Urothelium cell line (cell line): ENCODE measurements at regions not wholly inside any gene's neighbourhood (a gene's known extent, or its start where the extent isn't known, plus 50 kb on each side); places are given as distances from the start of the nearest gene placed in this dataset.
A peak's percentile ranks its signal among the peaks of the same experiment; 100 is the strongest.

Experiments
- DNase-seq: peaks from one replicate; pipeline ENCODE4 v3.0.0; 2011; ENCODE audit warnings: low spot score, mixed read lengths
- FAIRE-seq: peaks from 2 replicates; lab custom pipeline; 2011; peaks lifted over from hg19 to GRCh38; lab: Jason Lieb, UNC

DNA sequence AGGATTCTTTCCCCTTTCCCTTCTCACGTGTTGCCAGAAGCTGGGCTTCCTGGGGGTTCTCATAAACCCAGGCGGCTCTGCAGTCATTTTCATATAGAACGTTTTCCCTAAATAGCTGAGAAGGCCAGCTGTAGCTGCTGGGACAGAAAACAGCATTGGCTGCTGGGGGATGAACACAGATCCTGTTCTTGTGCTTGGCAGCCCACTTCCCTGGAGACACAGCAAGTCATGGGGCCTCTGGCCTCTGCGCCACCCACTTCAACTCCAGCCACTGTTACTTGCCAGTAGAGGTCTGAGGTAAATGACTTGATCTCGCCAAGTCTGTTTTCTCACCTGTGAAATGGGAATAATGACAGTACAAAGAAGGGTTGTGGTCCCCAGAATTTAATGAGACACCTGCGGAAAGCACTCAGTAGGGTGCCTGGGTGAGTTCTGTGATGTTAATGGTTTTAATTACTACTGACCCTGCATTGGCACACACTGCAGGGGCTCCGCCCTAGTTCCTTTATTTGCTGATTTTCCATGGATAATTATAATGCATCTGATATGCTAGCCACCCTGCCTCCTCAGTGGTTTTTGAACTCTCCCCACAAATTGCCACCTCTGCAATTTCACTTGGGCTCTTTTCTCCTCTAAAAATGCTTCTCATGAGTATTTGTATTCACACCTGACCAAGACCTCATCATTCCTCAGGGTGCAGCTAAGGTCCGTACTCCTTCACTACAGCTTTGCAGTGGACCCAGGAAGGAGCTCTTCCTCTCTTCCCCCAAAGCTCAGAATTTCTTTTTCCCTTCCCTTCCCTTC lies 274.7 kb downstream of the RPLP1 start:
- no peak for FAIRE-seq

DNA sequence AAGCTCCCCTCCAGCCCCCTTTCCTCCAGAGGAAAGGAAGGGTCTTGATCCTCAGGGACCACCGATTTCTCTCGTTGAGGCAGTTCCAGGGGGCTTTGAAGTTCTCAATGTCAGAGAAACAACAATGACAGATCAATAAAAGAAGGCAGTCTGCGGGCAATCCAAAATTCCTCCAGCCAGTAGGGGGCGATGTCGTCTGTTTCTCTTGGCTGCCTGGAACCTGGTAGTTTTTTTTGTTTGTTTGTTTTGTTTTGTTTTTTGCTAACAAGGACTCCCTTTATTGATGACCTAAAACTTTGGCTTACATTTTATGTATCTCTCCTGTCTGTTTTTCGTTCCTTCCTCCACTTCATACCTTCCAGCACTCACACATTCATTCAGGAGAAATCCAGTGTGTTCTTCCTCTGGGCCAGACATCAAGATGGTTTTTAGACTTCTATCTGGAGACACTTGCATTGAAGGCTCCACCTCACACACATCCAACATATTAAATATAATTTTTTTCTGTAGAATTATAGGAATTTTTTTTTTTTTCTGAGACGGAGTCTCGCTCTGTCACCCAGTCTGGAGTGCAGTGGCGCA lies 276.6 kb downstream of the RPLP1 start:
- no peak for FAIRE-seq
- peak; percentile 54 for DNase-seq

More for the DNA sequence above, 274.7 kb downstream of the RPLP1 start:
- no peak for DNase-seq

GRCh38 chr15:69730281-69731080 lies 277.9 kb downstream of the RPLP1 start:
- DNase-seq: no peak
- FAIRE-seq: no peak

DNA sequence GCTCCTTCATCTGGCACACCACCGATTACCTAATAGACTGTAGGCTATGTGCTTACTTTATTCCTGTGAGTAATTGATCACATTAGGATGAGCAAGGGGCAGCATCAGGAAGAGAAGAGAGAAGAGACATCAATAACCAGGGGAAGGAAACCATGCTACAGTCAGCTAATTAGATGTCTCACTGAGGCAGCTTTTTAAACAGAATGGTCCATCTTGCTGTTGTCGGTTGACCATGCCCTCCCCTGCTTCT lies 278.4 kb downstream of the RPLP1 start:
- no peak for FAIRE-seq
- no peak for DNase-seq

DNA sequence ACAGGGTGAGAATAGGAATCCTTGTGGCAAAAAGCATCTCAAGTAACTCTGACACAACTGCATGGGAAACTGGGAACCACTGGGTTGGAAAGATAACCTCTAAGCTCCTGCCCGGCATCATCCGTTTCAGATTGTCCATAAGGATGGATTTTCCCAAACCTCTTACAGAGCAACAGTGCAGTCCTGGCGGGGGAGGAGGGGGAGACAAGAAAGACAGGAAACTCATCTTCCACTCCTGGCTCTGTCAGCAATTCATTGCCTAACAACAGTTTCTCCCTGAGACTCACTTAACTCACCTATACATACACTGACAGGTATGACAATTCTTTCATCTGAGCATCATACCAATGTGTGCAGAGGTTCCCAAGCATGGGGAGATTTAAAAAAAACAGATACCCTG lies 279.0 kb downstream of the RPLP1 start:
- FAIRE-seq (no peak), DNase-seq (no peak)

DNA sequence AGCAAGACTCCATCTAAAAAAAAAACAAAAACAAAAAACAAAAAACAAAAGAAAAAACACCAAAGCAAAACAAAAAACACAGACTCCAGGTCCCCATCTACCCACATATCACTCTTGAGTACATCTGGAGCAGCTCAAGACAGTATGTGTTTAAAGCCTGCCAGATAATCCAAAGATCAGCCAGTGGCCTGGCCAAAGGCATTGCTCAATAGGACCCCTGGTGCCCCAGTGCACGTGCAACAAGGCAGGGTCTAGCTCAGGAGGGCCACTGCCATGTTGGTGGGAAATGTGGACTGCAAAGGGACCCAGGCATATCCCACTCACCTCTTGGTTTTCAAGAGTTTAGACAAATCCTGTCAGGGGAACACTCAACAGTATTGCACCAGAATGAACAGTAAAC lies 279.5 kb downstream of the RPLP1 start:
- DNase-seq (no peak), FAIRE-seq (no peak)

- FAIRE-seq (no peak), DNase-seq (no peak)
Measured at GRCh38 chr15:69734699-69735098, 282.1 kb downstream of the RPLP1 start.

GRCh38 chr15:69735121-69735520 lies 282.5 kb downstream of the RPLP1 start:
- FAIRE-seq (no peak), DNase-seq (no peak)

DNA sequence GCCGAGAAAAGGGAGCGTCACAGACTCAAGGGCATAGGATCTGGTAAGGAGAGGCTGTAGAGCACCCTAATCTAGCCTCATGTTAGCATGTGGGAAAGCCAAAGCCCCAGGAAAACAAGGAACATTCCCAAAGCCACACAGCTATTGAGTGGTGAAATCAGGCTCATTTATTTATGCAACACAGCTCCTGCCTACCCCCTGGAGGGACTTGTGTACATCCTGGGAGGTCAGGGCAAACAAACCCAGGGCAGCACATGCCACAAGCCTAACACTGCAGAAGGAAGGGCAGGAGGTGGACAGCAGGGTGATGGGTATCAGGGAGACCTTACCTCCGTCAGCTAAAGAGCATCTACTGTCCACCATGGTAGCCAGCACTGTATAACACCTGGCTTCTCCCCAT lies 283.5 kb downstream of the RPLP1 start:
- DNase-seq: no peak
- no peak for FAIRE-seq

DNA sequence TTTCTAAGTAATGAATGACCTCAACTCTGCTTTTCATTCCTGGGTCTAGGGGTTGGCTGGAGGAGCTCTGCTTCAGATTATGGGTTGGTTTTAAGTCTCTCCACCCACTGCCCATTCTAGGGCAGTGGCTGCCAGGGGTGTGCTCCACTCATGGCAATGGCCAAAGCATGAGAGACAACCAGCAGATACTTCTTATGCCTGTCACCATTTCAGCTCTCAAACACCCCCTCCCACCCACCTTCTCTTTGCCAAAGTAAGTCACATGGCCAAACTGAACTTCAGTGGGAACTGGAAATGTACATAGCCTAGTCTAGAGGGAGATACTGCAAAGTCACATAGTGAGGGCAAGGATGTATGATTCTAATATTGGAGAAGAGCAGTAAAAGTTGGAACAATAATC lies 285.3 kb downstream of the RPLP1 start:
- DNase-seq (no peak), FAIRE-seq (no peak)

DNA sequence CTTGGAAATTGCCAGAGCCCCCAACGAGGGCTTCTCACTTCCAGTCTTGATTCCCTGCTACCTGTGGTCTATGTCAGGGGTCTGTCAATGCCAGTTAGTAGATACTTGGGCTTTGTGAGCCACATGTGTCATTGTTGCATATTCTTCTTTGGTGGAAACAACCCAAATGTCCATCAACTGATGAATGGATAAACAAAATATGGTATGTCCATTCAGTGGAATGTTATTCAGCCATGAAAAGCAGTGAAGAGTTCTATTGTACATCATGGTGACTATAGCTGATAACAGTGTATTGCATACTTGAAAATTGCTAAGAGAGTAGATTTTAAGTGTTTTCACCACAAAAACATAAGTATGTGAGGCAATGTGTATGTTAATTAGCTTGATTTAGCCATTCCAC lies 288.1 kb downstream of the RPLP1 start:
- DNase-seq (no peak), FAIRE-seq (no peak)

DNA sequence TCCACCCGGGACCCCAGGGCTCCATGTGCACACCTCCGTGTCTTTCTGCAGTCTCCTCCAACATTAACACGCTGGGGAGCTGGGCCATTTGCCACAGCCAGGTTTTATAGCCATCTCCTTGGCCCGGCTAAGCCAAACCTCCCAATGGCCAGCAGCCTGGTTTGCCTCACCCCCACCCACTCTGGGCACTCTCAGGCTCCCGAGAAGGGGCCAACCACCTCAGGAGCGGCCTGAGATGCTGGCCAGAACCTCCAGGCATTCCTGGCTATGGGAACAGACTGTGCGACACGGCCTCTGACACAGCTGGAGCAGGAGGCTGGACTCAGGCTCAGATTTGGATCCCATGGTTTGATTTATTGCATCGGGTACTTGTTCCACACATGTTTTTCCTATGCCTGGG lies 289.7 kb downstream of the RPLP1 start:
- peak; percentile 59 for FAIRE-seq

DNA sequence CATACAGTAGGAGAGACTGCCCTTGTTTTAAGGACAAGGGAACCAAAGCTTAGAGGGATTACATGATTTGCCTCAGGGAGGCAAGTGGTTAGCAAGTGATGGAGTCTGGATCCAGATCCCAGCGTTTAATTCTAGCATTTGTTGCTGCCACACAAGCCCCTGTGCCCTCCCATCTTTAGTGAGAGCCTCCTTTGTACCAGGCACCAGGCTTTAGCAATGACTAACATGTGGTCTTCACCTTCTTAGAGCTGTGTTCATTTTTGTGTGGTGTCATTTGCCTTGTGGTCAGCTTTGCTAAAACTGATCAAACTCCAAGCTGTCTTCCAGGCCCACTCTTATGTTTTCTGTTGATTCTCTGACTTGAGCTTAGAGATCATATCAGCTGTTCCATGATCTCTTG lies 290.5 kb downstream of the RPLP1 start:
- no peak for FAIRE-seq
- DNase-seq: no peak

More for the DNA sequence above, 289.7 kb downstream of the RPLP1 start:
- no peak for DNase-seq

- DNase-seq: no peak
- FAIRE-seq: peak; percentile 40
Measured at GRCh38 chr15:69744391-69745162, 292.0 kb downstream of the RPLP1 start.

GRCh38 chr15:69747193-69747592 lies 294.6 kb downstream of the RPLP1 start:
- no peak for DNase-seq
- no peak for FAIRE-seq

GRCh38 chr15:69748131-69748530 lies 295.5 kb downstream of the RPLP1 start:
- DNase-seq (no peak), FAIRE-seq (no peak)

DNA sequence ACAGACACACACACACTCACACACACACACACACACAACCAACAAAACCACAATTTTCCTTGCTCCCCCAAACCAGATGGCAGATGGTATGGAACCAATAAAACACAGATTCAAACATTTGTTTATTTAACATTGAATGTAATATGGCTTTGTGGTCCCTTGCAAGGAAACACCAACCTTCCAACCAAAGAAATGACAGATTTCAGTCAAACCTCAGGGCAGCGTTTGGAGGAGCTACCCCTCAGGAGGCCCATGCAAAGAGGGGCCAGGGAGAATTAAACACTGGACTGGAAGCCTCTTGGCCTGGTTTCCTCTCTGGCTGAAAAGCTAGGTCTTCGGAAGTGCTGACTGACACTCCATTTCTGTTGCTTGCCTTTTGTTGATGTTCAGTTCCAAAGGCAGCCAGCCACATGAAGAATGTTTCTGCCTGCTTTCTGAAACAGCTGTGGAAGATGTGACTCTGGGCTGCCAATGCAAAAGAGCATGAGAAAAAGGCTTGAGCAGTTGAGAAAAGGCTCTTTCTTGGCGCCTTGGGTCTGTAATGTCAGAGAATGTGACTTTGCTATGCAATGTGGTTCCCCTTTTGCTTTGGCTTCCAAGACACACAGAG lies 296.1 kb downstream of the RPLP1 start:
- DNase-seq (no peak), FAIRE-seq (no peak)

GRCh38 chr15:69749274-69749673 lies 296.7 kb downstream of the RPLP1 start:
- no peak for FAIRE-seq

GRCh38 chr15:69749797-69750196 lies 297.2 kb downstream of the RPLP1 start:
- DNase-seq (no peak), FAIRE-seq (no peak)

More at GRCh38 chr15:69749274-69749673, 296.7 kb downstream of the RPLP1 start:
- no peak for DNase-seq

- DNase-seq (no peak), FAIRE-seq (no peak)
Measured at GRCh38 chr15:69750253-69750652, 297.6 kb downstream of the RPLP1 start.

DNA sequence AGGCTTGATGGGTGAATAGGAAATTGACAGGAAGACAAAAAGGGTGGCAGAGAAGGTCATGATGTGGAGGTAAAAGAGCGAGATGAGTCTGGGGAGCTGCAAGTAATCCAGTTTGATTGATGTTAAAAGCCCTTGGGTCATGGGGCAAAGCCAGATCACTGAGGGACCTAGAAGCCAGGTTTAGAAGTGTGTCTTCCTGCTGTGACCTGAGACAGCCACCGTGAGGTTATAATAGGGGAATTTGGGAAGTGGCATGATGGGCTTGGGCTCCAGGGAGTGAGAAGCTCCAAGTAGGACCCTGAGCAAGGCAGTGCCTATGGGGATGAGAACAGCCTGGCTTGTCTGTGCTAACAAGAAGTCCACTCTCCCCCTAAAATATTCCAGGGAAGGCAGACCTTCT lies 298.5 kb downstream of the RPLP1 start:
- no peak for FAIRE-seq
- no peak for DNase-seq
